ENCODE measurements at regions not wholly inside any gene's neighbourhood (a gene's known extent, or its start where the extent isn't known, plus 50 kb on each side); places are given as distances from the start of the nearest gene placed in this dataset.
"Not testable (repeated sequence)": the region's sequence is repeated elsewhere in the genome, so short reads cannot be mapped to it uniquely, and the experiment has no call there.

- no peak for DNase-seq
These were observed 54.4 kb upstream of the GRIP1 start for GRCh38 chr12:66733321-66733720.

GRCh38 chr12:66733839-66734238, 55.0 kb upstream of the GRIP1 start:
- no peak for DNase-seq

- no peak for DNase-seq
These were observed 56.4 kb upstream of the GRIP1 start for GRCh38 chr12:66735275-66735674.

- DNase-seq: no peak
These were observed 58.1 kb upstream of the GRIP1 start for GRCh38 chr12:66736931-66737330.

GRCh38 chr12:66739266-66739665, 60.4 kb upstream of the GRIP1 start:
- no peak for DNase-seq

DNA sequence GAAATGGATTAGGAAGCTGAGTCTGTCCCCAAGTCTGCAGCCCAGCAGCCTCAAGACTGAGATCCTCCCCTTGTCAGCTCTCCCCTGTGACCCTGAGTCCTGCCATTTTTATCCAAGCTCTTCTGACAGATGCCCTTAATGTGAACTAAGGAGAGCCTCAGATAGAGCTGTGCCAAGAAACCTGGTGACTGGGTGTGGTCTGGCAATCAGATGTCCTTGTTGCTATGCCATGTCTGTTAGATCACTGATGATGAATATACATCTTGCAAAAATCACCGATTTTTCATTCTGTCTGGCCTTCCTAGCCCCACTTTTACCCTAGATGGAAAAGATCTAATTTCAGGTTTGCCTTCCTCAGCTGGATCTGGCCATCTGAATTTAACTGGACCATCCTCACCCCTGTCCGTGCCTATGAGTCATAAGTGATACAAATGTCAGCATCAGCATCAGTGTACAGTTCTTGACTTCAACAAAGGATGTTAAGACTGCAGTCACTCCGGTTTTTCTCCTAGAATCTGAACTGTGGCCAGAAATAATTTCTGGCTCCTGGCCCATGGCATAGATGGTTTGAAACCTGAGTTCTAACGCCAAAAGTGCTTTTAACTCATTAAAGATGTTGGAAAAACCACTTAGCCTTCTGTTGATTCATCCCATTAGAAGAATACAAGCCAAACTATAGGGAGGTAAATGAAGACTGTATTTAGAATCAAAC, 61.2 kb upstream of the GRIP1 start:
- no peak for DNase-seq

DNA sequence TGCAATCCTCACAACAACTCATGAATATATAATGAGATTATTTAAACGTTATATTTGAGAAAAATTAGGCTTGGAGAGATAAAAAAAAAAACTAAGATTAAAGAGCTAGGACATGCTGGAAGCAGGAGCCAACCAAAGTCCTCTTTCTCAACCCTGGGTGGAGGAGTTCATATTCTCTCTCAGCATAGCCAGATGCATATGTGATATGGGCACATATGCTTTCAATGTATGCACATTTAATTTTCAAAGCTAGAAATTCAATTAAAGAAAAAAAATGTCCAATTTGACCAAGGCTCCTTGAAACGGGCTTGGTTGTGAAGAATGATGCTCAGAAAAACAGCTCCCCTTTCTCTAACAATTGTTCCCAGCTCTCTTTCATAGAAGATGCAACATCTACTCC, 61.9 kb upstream of the GRIP1 start:
- DNase-seq: no peak

DNA sequence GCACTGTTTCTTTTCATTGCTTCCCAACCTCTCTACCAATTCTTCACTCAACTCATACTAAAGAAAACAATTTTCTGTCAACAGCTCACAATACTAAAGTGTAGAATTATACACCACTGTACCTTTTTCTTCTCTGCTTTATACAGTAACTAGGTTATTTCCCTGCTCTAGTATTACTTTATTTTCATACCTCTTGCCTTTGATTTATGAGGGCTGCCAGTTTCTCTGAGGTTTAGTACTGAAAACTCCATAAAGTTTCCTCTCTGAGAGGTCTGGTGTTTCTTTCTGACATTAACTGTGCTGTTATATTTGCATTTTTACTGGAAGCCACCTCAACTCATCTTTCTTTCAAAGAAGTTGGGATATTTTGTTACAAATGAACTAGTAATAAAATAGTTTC, 63.0 kb upstream of the GRIP1 start:
- no peak for DNase-seq

- DNase-seq: no peak
These were observed 63.9 kb upstream of the GRIP1 start for GRCh38 chr12:66742508-66743367.

DNA sequence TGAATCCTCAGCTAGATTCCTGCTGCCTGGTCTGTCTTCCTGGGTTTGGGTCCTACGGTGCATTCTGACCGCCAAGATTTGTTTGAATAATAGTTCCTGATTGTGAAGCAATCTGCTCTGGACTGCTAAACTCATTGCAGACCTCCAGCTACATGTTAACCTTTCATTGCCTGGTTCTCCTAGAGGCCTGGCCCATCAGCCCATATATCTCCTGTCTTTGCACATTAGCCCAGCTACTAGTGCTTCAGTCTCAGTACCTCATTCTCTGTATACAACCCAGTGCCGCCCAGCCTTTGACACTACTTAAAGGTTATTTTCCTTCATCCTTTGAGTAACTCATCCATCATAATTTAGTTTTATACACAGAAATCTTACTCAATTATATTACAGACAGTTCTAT, 65.6 kb upstream of the GRIP1 start:
- no peak for DNase-seq

DNA sequence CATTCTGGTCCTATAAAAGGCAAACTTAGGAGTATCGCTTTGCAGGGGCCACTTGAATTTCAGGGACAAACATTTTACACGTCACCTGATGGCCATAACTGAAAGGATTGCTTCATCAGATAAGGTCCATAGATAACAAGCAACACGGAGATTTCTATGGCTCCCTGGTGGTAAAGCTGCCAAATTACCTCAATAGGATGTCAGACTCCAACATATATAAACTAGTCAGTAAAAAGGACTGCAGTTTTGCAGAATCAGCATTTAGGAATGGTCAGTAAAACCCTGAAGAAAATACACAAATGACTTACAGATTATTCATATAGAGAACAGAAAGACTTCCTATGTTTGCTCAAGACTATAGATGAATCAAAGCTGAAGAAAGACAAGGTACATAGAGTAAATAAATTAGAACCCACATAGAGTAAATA, 66.1 kb upstream of the GRIP1 start:
- no peak for DNase-seq

DNA sequence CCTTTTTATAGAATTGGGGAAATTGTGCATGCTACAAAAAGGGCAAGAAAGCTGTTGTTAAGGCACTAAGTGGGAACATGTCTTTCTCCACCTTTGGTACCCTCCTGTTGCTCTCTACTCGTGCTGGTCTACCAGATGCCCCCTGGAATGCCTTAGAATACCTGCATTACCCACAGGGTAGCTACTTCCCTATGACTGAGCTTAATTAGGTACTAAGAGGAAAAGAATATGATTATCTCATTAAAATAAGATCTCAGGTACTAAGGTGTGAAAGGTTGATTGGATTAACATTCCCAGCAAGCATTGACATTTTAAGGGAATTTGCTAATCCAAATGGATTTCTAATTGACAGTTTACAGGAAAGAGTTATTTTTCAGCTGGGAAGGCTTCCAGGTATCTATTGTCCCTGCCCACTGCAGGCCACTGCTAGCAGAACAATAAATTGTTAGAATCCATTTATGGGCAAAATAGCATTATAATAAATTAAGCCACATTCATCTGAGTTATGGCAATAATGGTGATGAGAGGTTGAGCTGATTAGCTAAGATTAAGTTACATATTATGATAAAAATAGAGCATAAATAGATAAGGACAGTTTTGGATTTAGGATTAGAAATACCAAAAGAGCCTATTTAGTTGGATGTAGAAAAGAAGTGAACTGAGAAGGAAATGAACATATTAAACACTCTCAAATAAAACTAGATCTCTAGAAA, 67.8 kb upstream of the GRIP1 start:
- no peak for DNase-seq

GRCh38 chr12:66751432-66752113, 72.7 kb upstream of the GRIP1 start:
- no peak for DNase-seq

GRCh38 chr12:66753810-66754209, 74.9 kb upstream of the GRIP1 start:
- DNase-seq: no peak

- no peak for DNase-seq
These were observed 77.0 kb upstream of the GRIP1 start for GRCh38 chr12:66755727-66756395.

DNA sequence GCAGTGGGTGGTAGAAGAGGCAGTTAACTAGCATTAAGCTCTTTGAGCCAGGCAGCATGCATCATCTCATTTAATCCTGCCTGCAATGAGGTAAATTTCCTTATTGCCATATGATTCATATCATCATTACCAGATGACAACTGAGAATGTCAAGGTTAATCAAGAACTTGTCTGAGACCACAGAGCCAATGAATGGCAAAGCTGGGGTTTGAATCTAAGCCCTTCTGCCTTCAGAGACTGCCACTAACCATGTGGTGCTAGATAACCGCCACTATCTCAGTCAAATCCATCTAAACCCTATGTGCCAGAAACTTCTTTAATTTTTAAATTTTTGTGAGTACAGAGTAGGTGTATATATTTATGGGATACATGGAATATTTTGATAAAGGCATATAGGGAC, 77.8 kb upstream of the GRIP1 start:
- DNase-seq: no peak

- not testable (repeated sequence) for DNase-seq
These were observed 81.2 kb upstream of the GRIP1 start for GRCh38 chr12:66760122-66760521.

DNA sequence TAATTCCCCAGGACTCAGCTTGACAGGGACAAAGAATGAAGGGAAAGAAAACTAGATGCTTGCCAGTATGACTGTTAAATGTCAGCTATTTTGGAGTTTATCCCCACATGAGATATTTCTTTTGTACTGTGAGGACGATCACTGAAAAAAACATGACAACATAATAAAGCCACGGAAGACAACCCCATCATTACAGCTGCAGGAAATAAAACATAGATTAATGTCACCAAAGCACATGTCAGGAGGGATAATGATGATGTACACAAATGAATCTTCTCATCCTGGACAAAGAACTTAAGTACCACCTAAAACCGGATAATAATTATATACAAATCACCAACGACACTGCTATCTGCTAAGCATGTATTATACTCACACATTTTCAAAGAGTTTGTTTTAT, 84.6 kb upstream of the GRIP1 start:
- DNase-seq: no peak

DNA sequence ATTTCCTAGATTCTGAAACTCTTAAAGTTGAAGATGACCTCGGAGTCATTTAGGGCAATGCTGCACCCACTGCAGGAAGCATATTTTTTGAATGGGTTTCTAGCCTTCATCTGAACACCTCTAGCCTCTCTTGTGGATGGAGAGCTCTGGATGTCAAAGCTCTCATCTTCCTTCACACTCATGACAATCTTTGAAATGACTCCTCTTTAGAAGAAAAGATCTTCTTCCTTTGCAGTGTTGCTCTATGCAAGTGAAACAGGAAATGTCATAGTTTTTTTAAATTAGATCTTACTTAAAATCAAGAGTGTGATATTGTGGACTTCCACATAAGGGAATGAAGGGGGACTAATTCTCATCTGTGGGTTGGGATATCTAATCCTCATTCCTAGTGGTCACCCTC, 86.3 kb upstream of the GRIP1 start:
- no peak for DNase-seq

GRCh38 chr12:66767536-66767935, 88.7 kb upstream of the GRIP1 start:
- DNase-seq: no peak

DNA sequence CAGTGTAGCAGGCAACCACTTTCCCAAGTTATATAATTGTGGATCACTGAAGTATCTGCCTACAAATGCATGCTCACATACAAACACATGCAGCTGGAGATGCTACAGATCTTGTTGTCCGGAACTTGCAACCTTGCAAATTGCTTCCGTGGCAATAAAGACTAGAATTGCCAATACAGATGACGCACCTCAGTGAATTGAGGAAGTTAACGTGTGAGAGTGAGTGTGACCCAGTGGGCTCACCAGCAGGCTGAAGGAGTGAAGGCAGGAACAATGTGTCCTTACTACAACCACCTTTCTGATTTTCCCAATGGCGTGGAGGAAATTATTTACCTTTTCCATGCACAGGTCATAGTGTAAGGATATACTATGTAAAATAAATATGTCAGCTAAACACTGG, 89.4 kb upstream of the GRIP1 start:
- no peak for DNase-seq

- no peak for DNase-seq
These were observed 96.1 kb upstream of the GRIP1 start for GRCh38 chr12:66774929-66775328.

DNA sequence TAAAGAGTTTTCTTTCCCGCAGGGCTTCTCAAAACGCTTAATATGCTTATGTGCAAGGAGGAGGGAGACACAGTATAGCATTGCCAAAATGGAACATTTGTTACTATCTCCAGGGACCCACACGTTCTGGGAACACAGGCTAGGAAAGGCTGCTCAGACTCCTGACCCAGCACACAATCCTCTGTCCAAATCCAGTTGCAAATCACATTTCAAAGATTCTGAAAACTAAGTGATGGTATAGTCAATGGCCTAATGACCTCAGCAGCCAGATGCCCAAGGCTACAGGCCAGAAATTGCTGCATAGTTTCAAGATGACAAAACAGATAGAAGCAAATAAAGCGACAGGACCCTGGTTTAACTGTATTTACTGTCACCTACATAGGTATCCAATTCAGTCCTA, 97.0 kb upstream of the GRIP1 start:
- DNase-seq: no peak
